H1 (cell line): ENCODE measurements at regions not wholly inside any gene's neighbourhood (a gene's known extent, or its start where the extent isn't known, plus 50 kb on each side); places are given as distances from the start of the nearest gene placed in this dataset.

Experiments used
- CTCF ChIA-PET: fragments of 300-600 bp; sonication (Branson Sonifier 250); formaldehyde crosslinking; loops from one replicate; lab custom pipeline; 2021; ENCODE audit not compliant: partially characterized antibody; lab: Charles Lee
- POLR2A ChIA-PET: fragments of 300-600 bp; sonication (Branson Sonifier 250); formaldehyde crosslinking; loops from one replicate; lab custom pipeline; 2021; ENCODE audit warnings: inconsistent platforms; ENCODE audit not compliant: partially characterized antibody; lab: Charles Lee
- DNase-seq, 2 experiments: peaks; one replicate each; pipeline versions ENCODE4 v3.0.0 to v3.0.0-alpha.2; 2010 to 2022; ENCODE audit warnings: low spot score in 2 of 2, low read depth in 1 of 2, mixed read lengths in 1 of 2
- FAIRE-seq: peaks from 2 replicates; lab custom pipeline; 2011; peaks lifted over from hg19 to GRCh38; lab: Jason Lieb, UNC
- H2AFZ ChIP-seq: 2 replicates; pipeline ENCODE4 v1.8.1; 2012; ENCODE audit warnings: low read length, inconsistent platforms
- H2AK5ac ChIP-seq: 2 replicates; pipeline ENCODE4 v1.6.1; 2013; ENCODE audit warnings: low read depth, low read length
- H2BK120ac ChIP-seq: replicated peaks from 2 replicates; pipeline ENCODE3; 2013; ENCODE audit warnings: low read depth, low read length, inconsistent platforms
- H2BK12ac ChIP-seq: 2 replicates; pipeline ENCODE4 v1.6.1; 2013; ENCODE audit warnings: low read depth, low read length
- H2BK15ac ChIP-seq: 2 replicates; pipeline ENCODE4 v1.6.1; 2013; ENCODE audit warnings: low read length
- H2BK20ac ChIP-seq: 2 replicates; pipeline ENCODE4 v1.6.1; 2013; ENCODE audit warnings: low read length
- H2BK5ac ChIP-seq: 2 replicates; pipeline ENCODE4 v1.6.1; 2013; ENCODE audit warnings: low read depth, low read length
- H3K14ac ChIP-seq: 2 replicates; pipeline ENCODE4 v1.6.1; 2013; ENCODE audit warnings: inconsistent platforms; ENCODE audit not compliant: insufficient read length
- H3K18ac ChIP-seq: 2 replicates; pipeline ENCODE4 v1.6.1; 2013; ENCODE audit warnings: low read length; ENCODE audit errors: extremely low read depth
- H3K23ac ChIP-seq: 2 replicates; pipeline ENCODE4 v1.6.1; 2013; ENCODE audit warnings: inconsistent platforms; ENCODE audit not compliant: insufficient read length
- H3K23me2 ChIP-seq: 2 replicates; pipeline ENCODE4 v1.6.1; 2013; ENCODE audit warnings: low read depth, low read length
- H3K27ac ChIP-seq: 2 replicates; pipeline ENCODE4 v1.6.1; 2011; ENCODE audit warnings: low read depth, low read length, inconsistent platforms
- H3K27me3 ChIP-seq, 4 experiments: replicated peaks in 1 of 4; 1 replicate in 1 of 4; 2 replicates in 3 of 4; pipeline versions ENCODE4 v1.6.1 to v1.8.1; 2011 to 2013; ENCODE audit warnings: low read length in 3 of 4, mild to moderate bottlenecking in 3 of 4, inconsistent platforms in 2 of 4, mixed read lengths in 2 of 4, moderate library complexity in 1 of 4; ENCODE audit not compliant: control insufficient read depth in 3 of 4, insufficient read depth in 3 of 4; ENCODE audit errors: extremely low read depth in 1 of 4
- H3K36me3 ChIP-seq, 4 experiments: 2 replicates each; pipeline versions ENCODE4 v1.6.1 to v1.8.1; 2011 to 2013; ENCODE audit warnings: mild to moderate bottlenecking in 4 of 4, low read length in 3 of 4, moderate library complexity in 2 of 4, control low read depth in 1 of 4, inconsistent platforms in 1 of 4; ENCODE audit not compliant: insufficient read depth in 4 of 4, control insufficient read depth in 2 of 4
- H3K4ac ChIP-seq: replicated peaks from 2 replicates; pipeline ENCODE3; 2013; ENCODE audit warnings: low read length, low read depth, mixed read lengths, inconsistent platforms; ENCODE audit not compliant: insufficient read length
- H3K4me1 ChIP-seq, 4 experiments: replicated peaks in 1 of 4; 1 replicate in 1 of 4; 2 replicates in 3 of 4; pipeline versions ENCODE4 v1.6.1 to v1.8.1; 2011 to 2013; ENCODE audit warnings: low read length in 3 of 4, inconsistent platforms in 2 of 4, mixed read lengths in 1 of 4; ENCODE audit not compliant: insufficient read depth in 4 of 4, control insufficient read depth in 3 of 4
- H3K4me2 ChIP-seq, 2 experiments: 2 replicates each; pipeline versions ENCODE4 v1.6.1 to v1.8.1; 2011 to 2013; ENCODE audit warnings: low read depth in 2 of 2, low read length in 2 of 2, control low read depth in 1 of 2, inconsistent platforms in 1 of 2, mild to moderate bottlenecking in 1 of 2; ENCODE audit not compliant: insufficient read depth in 1 of 2
- H3K4me3 ChIP-seq, 4 experiments: fragments of 200-600, 300-600 bp in 1 of 4; sonication (generic), shearing (Covaris generic), sonication (Bioruptor Twin) in 1 of 4; 2 replicates each; pipeline versions ENCODE4 v1.5.1 to v1.8.1; 2011 to 2016; ENCODE audit warnings: low read length in 4 of 4, low read depth in 3 of 4, control low read depth in 2 of 4, inconsistent platforms in 2 of 4, mild to moderate bottlenecking in 2 of 4, mixed read lengths in 1 of 4, moderate library complexity in 1 of 4; ENCODE audit not compliant: insufficient read depth in 2 of 4; ENCODE audit errors: extremely low read depth in 1 of 4
- H3K56ac ChIP-seq: replicated peaks from 2 replicates; pipeline ENCODE3; 2013; ENCODE audit warnings: low read depth, mild to moderate bottlenecking, mixed read lengths, low read length, inconsistent platforms; ENCODE audit not compliant: insufficient read length
- H3K79me1 ChIP-seq: 2 replicates; pipeline ENCODE4 v1.6.1; 2013; ENCODE audit warnings: low read depth, low read length, control low read depth
- H3K79me2 ChIP-seq, 2 experiments: 2 replicates each; pipeline versions ENCODE4 v1.6.1 to v1.8.1; 2012 to 2013; ENCODE audit warnings: low read length in 2 of 2, mild to moderate bottlenecking in 2 of 2, inconsistent platforms in 1 of 2; ENCODE audit not compliant: insufficient read depth in 2 of 2, control insufficient read depth in 1 of 2
- H3K9ac ChIP-seq, 4 experiments: replicated peaks in 1 of 4; 1 replicate in 1 of 4; 2 replicates in 3 of 4; pipeline versions ENCODE4 v1.6.1 to v1.8.1; 2011 to 2013; ENCODE audit warnings: low read depth in 3 of 4, low read length in 3 of 4, control low read depth in 2 of 4, mild to moderate bottlenecking in 2 of 4, moderate library complexity in 2 of 4, inconsistent platforms in 1 of 4; ENCODE audit errors: extremely low read depth in 1 of 4
- H3K9me3 ChIP-seq, 2 experiments: 2 replicates each; pipeline versions ENCODE4 v1.6.1 to v1.8.1; 2012 to 2013; ENCODE audit warnings: mild to moderate bottlenecking in 2 of 2, moderate library complexity in 2 of 2, control low read depth in 1 of 2, inconsistent platforms in 1 of 2, low read depth in 1 of 2, low read length in 1 of 2, mixed read lengths in 1 of 2; ENCODE audit not compliant: insufficient read depth in 2 of 2
- H4K20me1 ChIP-seq, 2 experiments: replicated peaks in 1 of 2; 2 replicates each; pipeline versions ENCODE3 to v1.8.1; 2011 to 2013; ENCODE audit warnings: inconsistent platforms in 2 of 2, low read length in 2 of 2, mild to moderate bottlenecking in 1 of 2; ENCODE audit not compliant: insufficient read depth in 2 of 2, control insufficient read depth in 1 of 2
- H4K5ac ChIP-seq: 2 replicates; pipeline ENCODE4 v1.6.1; 2013; ENCODE audit warnings: low read length, low read depth, mixed read lengths, inconsistent platforms; ENCODE audit not compliant: insufficient read length
- H4K8ac ChIP-seq: 2 replicates; pipeline ENCODE4 v1.8.0; 2013; ENCODE audit warnings: mild to moderate bottlenecking, moderate library complexity, low read length, inconsistent platforms; ENCODE audit not compliant: insufficient read depth; ENCODE audit errors: extremely low read depth
- H4K91ac ChIP-seq: replicated peaks from 2 replicates; pipeline ENCODE3; 2013; ENCODE audit warnings: low read length, mixed read lengths, inconsistent platforms; ENCODE audit not compliant: insufficient read length
- CHD1 ChIP-seq: IDR thresholded peaks from 2 replicates; pipeline ENCODE4 v1.6.1; 2012; ENCODE audit warnings: low read depth, low read length, improper control_type of control experiment
- CTBP2 ChIP-seq: IDR thresholded peaks from 2 replicates; pipeline ENCODE4 v1.7.0; 2011; ENCODE audit warnings: borderline replicate concordance, mild to moderate bottlenecking, moderate library complexity, mixed read lengths, low read length; ENCODE audit not compliant: insufficient read depth, insufficient read length
- EZH2 ChIP-seq: fragments of 200-600 bp; sonication (generic); IDR thresholded peaks from 2 replicates; pipeline ENCODE4 v1.7.1; 2012; ENCODE audit warnings: low read depth, mild to moderate bottlenecking, moderate library complexity, low read length, inconsistent platforms; ENCODE audit not compliant: severe bottlenecking
- GABPA ChIP-seq: IDR thresholded peaks from 2 replicates; pipeline ENCODE4 v1.6.1; 2011; ENCODE audit warnings: mild to moderate bottlenecking, low read length, moderate library complexity, borderline replicate concordance; ENCODE audit not compliant: insufficient read depth
- MAX ChIP-seq: IDR thresholded peaks from 2 replicates; pipeline ENCODE4 v1.6.1; 2012; ENCODE audit warnings: inconsistent platforms
- NRF1 ChIP-seq: IDR thresholded peaks from 2 replicates; pipeline ENCODE4 v1.6.1; 2011; ENCODE audit warnings: mild to moderate bottlenecking, low read depth, low read length, improper control_type of control experiment
- PHF8 ChIP-seq: fragments of 200-600 bp; sonication (generic); conservative IDR thresholded peaks from 2 replicates; pipeline ENCODE4 v1.7.1; 2012; ENCODE audit warnings: low read depth, mild to moderate bottlenecking, inconsistent platforms, low read length, moderate library complexity
- POLR2AphosphoS5 ChIP-seq: IDR thresholded peaks from 2 replicates; pipeline ENCODE4 v1.6.1; 2011; ENCODE audit warnings: low read depth, low read length
- RAD21 ChIP-seq, 2 experiments: IDR thresholded peaks in 1 of 2; conservative IDR thresholded peaks in 1 of 2; 2 replicates each; pipeline ENCODE4 v1.6.1; 2011; ENCODE audit warnings: low read depth in 2 of 2, low read length in 2 of 2, improper control_type of control experiment in 1 of 2, inconsistent platforms in 1 of 2, mild to moderate bottlenecking in 1 of 2, moderate library complexity in 1 of 2
- RXRA ChIP-seq: IDR thresholded peaks from 2 replicates; pipeline ENCODE4 v1.6.1; 2011; ENCODE audit warnings: low read depth, mild to moderate bottlenecking, low read length, moderate library complexity; ENCODE audit not compliant: insufficient read depth
- SP2 ChIP-seq: IDR thresholded peaks from 2 replicates; pipeline ENCODE4 v1.6.1; 2012; ENCODE audit warnings: mild to moderate bottlenecking, low read length, inconsistent platforms
- WGBS, 2 experiments: shearing (Covaris generic) in 1 of 2; methylation state at CpG; one replicate each; pipeline versions ENCODE4 v1.1.6 to v1.1.7; 2013 to 2015; ENCODE audit warnings: low lambda C conversion rate in 2 of 2, mixed read lengths in 2 of 2, inconsistent platforms in 1 of 2, low coverage in 1 of 2, missing lambda C conversion rate in 1 of 2; ENCODE audit not compliant: insufficient replicate concordance in 2 of 2, insufficient coverage in 1 of 2, insufficient read length in 1 of 2; ENCODE audit errors: extremely low coverage in 1 of 2, missing lambda C conversion rate in 1 of 2; 5-methylcytosine and 5-hydroxymethylcytosine counted together
- TF ChIP-seq, protein P1 (sequence below): IDR thresholded peaks from 2 replicates; pipeline ENCODE4 v1.6.1; 2011; ENCODE audit warnings: low read length, improper control_type of control experiment

DNA sequence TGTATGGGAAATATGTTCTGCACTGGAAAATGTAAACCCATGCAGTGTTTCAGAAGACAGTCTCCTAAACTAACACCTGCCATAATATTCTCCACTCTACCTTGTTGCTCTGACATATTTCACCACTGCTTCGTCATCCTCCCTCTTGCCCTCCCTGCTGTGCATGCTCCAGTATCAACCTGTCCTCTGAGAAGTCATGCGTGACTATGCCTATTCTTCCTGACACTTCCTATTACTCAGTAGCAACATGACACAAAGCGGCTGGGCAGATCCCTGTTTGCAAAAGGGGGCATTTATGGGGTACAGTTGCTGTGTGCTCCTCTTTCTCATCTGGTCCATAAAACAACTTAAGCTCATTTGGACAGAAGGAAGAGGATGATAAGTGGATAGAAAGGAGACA, 805.6 kb upstream of the EEF2KMT start:
- Histone ChIP-seq H3K56ac (no peak overlapping the region), H3K4me1 (no peaks in the 10 kb centered on the region; a peak in 3 of 7 replicates), H3K4me3 (no peak overlapping the region), H3K23me2 (no peaks in the 10 kb centered on the region), H4K5ac (no peak overlapping the region), H2BK12ac (no peak overlapping the region), H3K9ac (no peak overlapping the region), H3K27me3 (no peaks in the 10 kb centered on the region), H2BK5ac (no peak overlapping the region), H2AK5ac (no peak overlapping the region), H2BK15ac (no peak overlapping the region), H3K14ac (no peak overlapping the region), H3K23ac (no peak overlapping the region), H4K20me1 (no peaks in the 10 kb centered on the region), H2BK120ac (no peak overlapping the region), H3K18ac (no peak overlapping the region), H3K79me2 (no peaks in the 10 kb centered on the region), H3K79me1 (no peaks in the 10 kb centered on the region), H3K4me2 (no peak overlapping the region), H3K9me3 (no peaks in the 10 kb centered on the region), H2AFZ (no peak overlapping the region), H3K27ac (no peak overlapping the region), H4K91ac (no peak overlapping the region), H4K8ac (no peak overlapping the region), H3K4ac (no peak overlapping the region), H2BK20ac (no peak overlapping the region), H3K36me3 (no peaks in the 10 kb centered on the region)
- POLR2A ChIA-PET = no interaction called here
- CTCF ChIA-PET = interaction anchor here (0.6 to 1.1 kb wide), 4 partner anchors 13 to 549 kb away, joined by 3 to 4 read pairs (median 3); no protein-coding TSS in a partner anchor
- DNase-seq (no peak), FAIRE-seq (no peak)
- 75% methylated on average over 3 of the region's 3 CpGs; no CpG with 5 or more reads in 1 of the 2 experiments for WGBS, 2 experiments
- TF ChIP-seq POLR2AphosphoS5 (no peak), SP2 (no peak), GABPA (no peak), PHF8 (no peak), CTBP2 (no peak), NRF1 (no peak), RAD21 (IDR thresholded peaks at IDR 0.05 in 1 of 2, conservative IDR thresholded peaks at IDR 0.05 in 1 of 2; ENCODE audit: low read depth in 2 of 2, low read length in 2 of 2) (no peak), MAX (no peak), CHD1 (no peak), EZH2 (no peak), RXRA (no peak)
- TF ChIP-seq, protein P1, sequence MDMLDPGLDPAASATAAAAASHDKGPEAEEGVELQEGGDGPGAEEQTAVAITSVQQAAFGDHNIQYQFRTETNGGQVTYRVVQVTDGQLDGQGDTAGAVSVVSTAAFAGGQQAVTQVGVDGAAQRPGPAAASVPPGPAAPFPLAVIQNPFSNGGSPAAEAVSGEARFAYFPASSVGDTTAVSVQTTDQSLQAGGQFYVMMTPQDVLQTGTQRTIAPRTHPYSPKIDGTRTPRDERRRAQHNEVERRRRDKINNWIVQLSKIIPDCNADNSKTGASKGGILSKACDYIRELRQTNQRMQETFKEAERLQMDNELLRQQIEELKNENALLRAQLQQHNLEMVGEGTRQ = no peak
